ENCODE measurements at regions not wholly inside any gene's neighbourhood (a gene's known extent, or its start where the extent isn't known, plus 50 kb on each side); places are given as distances from the start of the nearest gene placed in this dataset.

- TF ChIP-seq POLR2A (IDR thresholded peaks at IDR 0.05): no peak
- TF ChIP-seq, protein P1, sequence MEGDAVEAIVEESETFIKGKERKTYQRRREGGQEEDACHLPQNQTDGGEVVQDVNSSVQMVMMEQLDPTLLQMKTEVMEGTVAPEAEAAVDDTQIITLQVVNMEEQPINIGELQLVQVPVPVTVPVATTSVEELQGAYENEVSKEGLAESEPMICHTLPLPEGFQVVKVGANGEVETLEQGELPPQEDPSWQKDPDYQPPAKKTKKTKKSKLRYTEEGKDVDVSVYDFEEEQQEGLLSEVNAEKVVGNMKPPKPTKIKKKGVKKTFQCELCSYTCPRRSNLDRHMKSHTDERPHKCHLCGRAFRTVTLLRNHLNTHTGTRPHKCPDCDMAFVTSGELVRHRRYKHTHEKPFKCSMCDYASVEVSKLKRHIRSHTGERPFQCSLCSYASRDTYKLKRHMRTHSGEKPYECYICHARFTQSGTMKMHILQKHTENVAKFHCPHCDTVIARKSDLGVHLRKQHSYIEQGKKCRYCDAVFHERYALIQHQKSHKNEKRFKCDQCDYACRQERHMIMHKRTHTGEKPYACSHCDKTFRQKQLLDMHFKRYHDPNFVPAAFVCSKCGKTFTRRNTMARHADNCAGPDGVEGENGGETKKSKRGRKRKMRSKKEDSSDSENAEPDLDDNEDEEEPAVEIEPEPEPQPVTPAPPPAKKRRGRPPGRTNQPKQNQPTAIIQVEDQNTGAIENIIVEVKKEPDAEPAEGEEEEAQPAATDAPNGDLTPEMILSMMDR (IDR thresholded peaks at IDR 0.05): no peak
These were observed 803.9 kb downstream of the C4orf33 start for GRCh38 chr4:129899849-129900248.

All from testis (tissue), 2 donors.